A549 (cell line): ENCODE measurements at regions not wholly inside any gene's neighbourhood (a gene's known extent, or its start where the extent isn't known, plus 50 kb on each side); places are given as distances from the start of the nearest gene placed in this dataset.

ENCODE experiments used
- ATAC-seq, 2 experiments: fragments of 200-7000 bp in 1 of 2; fragments of >200 bp in 1 of 2; cut with Nextera tagmentation in 1 of 2; cut with Tn5 transposase in 1 of 2; 3 replicates each; pipeline versions ENCODE4 v1.8.0 to v1.9.1; 2018 to 2020; ENCODE audit warnings: mild to moderate bottlenecking in 1 of 2, moderate library complexity in 1 of 2
- CTCF ChIA-PET: fragments of 300-600 bp; sonication (Branson Sonifier 250); formaldehyde crosslinking; extraction: SDS; loops from one replicate; lab custom pipeline; 2021; ENCODE audit warnings: antibody characterized with exemption, inconsistent platforms; lab: Yijun Ruan, JAX
- POLR2A ChIA-PET: fragments of 350-600 bp; formaldehyde crosslinking; extraction: SDS; loops from one replicate; lab custom pipeline; 2021; ENCODE audit warnings: antibody characterized with exemption, inconsistent platforms; lab: Yijun Ruan, JAX
- DNase-seq, 2 experiments: peaks; one replicate each; pipeline versions ENCODE4 v3.0.0 to v3.0.0-alpha.2; 2011 to 2016; ENCODE audit warnings: low read depth in 1 of 2, low spot score in 1 of 2
- FAIRE-seq: peaks from 2 replicates; lab custom pipeline; 2011; peaks lifted over from hg19 to GRCh38; lab: Jason Lieb, UNC
- H3K27ac ChIP-seq, 2 experiments: fragments of >200 bp; sonication (Bioruptor Twin); formaldehyde crosslinking; 3 replicates each; pipeline ENCODE4 v1.5.1; 2016 to 2017
- H3K4me1 ChIP-seq: fragments of >200 bp; sonication (Bioruptor Twin); formaldehyde crosslinking; 3 replicates; pipeline ENCODE4 v1.6.1; 2016
- H3K4me2 ChIP-seq: fragments of >200 bp; sonication (Bioruptor Twin); formaldehyde crosslinking; 3 replicates; pipeline ENCODE4 v1.6.1; 2016
- H3K4me3 ChIP-seq: fragments of >200 bp; sonication (Bioruptor Twin); formaldehyde crosslinking; 3 replicates; pipeline ENCODE4 v1.5.1; 2016
- H3K9me3 ChIP-seq: fragments of >200 bp; sonication (Bioruptor Twin); formaldehyde crosslinking; 3 replicates; pipeline ENCODE4 v1.6.1; 2016
- ESRRA ChIP-seq: fragments of 150-350 bp; IDR thresholded peaks from 2 replicates; pipeline ENCODE4 v1.6.1; 2014; ENCODE audit warnings: mild to moderate bottlenecking, low read length, borderline replicate concordance
- FOSB ChIP-seq: fragments of 250-450 bp; sonication (Bioruptor Pico); IDR thresholded peaks from 2 replicates; pipeline ENCODE4 v1.5.0; 2020; ENCODE audit warnings: mild to moderate bottlenecking, moderate library complexity
- FOSL2 ChIP-seq, 2 experiments: fragments of 450-650 bp in 1 of 2; fragments of >200 bp in 1 of 2; sonication (Bioruptor Twin) in 1 of 2; formaldehyde crosslinking; IDR thresholded peaks; 2 replicates each; pipeline versions ENCODE4 v1.5.0 to v1.6.1; 2016 to 2020; ENCODE audit warnings: mild to moderate bottlenecking in 1 of 2, moderate library complexity in 1 of 2
- HOXA7 ChIP-seq: fragments of 250-450 bp; sonication (Bioruptor Pico); IDR thresholded peaks from 2 replicates; pipeline ENCODE4 v1.5.0; 2020; ENCODE audit warnings: mild to moderate bottlenecking, moderate library complexity
- HOXB13 ChIP-seq: fragments of 250-450 bp; sonication (Bioruptor Pico); IDR thresholded peaks from 2 replicates; pipeline ENCODE4 v1.5.0; 2020; ENCODE audit warnings: low read depth, mild to moderate bottlenecking, moderate library complexity
- KDM1A ChIP-seq: fragments of 200-600 bp; sonication (generic); IDR thresholded peaks from 2 replicates; pipeline ENCODE4 v1.6.1; 2016; ENCODE audit warnings: low read depth, mild to moderate bottlenecking
- KDM5A ChIP-seq: fragments of 200-600 bp; sonication (generic); IDR thresholded peaks from 2 replicates; pipeline ENCODE4 v1.6.1; 2016; ENCODE audit warnings: antibody characterized with exemption, mild to moderate bottlenecking
- MAX ChIP-seq: IDR thresholded peaks from 2 replicates; pipeline ENCODE4 v1.6.1; 2012
- NFE2L2 ChIP-seq: fragments of 150-350 bp; conservative IDR thresholded peaks from 2 replicates; pipeline ENCODE4 v1.6.1; 2014; ENCODE audit warnings: low read length
- NR3C1 ChIP-seq: fragments of >200 bp; sonication (Bioruptor Twin); formaldehyde crosslinking; IDR thresholded peaks from 3 replicates; pipeline ENCODE4 v1.6.1; 2017
- POLR2A ChIP-seq: IDR thresholded peaks from 2 replicates; pipeline ENCODE4 v1.6.1; 2012; ENCODE audit warnings: mild to moderate bottlenecking, low read length
- POLR2AphosphoS2 ChIP-seq: conservative IDR thresholded peaks from 2 replicates; pipeline ENCODE4 v1.6.1; 2012; ENCODE audit warnings: low read length, improper control_type of control experiment, inconsistent platforms
- RAD21 ChIP-seq, 2 experiments: fragments of >200 bp in 1 of 2; sonication (Bioruptor Twin) in 1 of 2; formaldehyde crosslinking in 1 of 2; IDR thresholded peaks in 1 of 2; conservative IDR thresholded peaks in 1 of 2; 2 replicates in 1 of 2; 3 replicates in 1 of 2; pipeline ENCODE4 v1.6.1; 2012 to 2018; ENCODE audit warnings: inconsistent platforms in 1 of 2
- RFX5 ChIP-seq: fragments of 450-650 bp; IDR thresholded peaks from 2 replicates; pipeline ENCODE4 v1.7.1; 2014; ENCODE audit warnings: antibody characterized with exemption, mild to moderate bottlenecking, moderate library complexity
- SMC3 ChIP-seq: fragments of >200 bp; sonication (Bioruptor Twin); formaldehyde crosslinking; IDR thresholded peaks from 3 replicates; pipeline ENCODE4 v1.6.1; 2018; ENCODE audit warnings: inconsistent platforms
- WGBS: methylation state at CpG from one replicate; pipeline ENCODE4 v1.1.6; 2017; ENCODE audit errors: missing lambda C conversion rate; 5-methylcytosine and 5-hydroxymethylcytosine counted together
- TF ChIP-seq, protein P1 (sequence below): fragments of >200 bp; sonication (Bioruptor Twin); formaldehyde crosslinking; IDR thresholded peaks from 3 replicates; pipeline ENCODE4 v1.6.1; 2016
- TF ChIP-seq, protein P2 (sequence below): fragments of 250-450 bp; sonication (Bioruptor Pico); IDR thresholded peaks from 2 replicates; pipeline ENCODE4 v1.5.0; 2021; ENCODE audit warnings: mild to moderate bottlenecking, moderate library complexity, borderline replicate concordance

DNA sequence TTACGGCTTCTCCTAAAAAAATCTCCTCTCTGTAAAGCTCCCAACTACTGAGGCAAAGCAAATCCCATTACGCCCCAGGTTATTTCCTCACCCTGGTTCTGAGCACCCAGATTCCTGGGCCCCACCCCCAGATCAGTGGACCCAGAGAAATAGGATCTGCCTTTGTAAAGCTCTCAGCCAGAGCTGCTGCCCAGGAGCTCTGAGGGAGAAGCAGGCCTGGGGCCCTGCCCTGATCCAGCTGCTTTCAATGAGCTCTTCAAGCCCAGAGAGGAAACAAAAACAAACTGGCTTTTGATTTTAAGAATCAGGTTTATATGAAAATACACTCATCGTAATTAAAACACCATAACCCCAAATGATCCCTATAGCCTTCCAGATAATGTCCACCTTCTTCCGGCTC lies 124.5 kb downstream of the C5orf15 start (continued):
- TF ChIP-seq FOSL2 (IDR thresholded peaks at IDR 0.05) (no peak), FOSL2 (CRISPR knock-in tag; IDR thresholded peaks at IDR 0.05) (no peak), ESRRA (no peak)

GRCh38 chr5:133842846-133843611 lies 125.4 kb downstream of the C5orf15 start:
- DNase-seq (no peak), FAIRE-seq (no peak), ATAC-seq (no peak)
- TF ChIP-seq MAX (no peak), POLR2A (no peak), RAD21 (conservative IDR thresholded peaks at IDR 0.05 in 1 of 2, IDR thresholded peaks at IDR 0.05 in 1 of 2) (no peak), HOXA7 (no peak), FOSB (CRISPR knock-in tag) (no peak), NFE2L2 (no peak), HOXB13 (CRISPR knock-in tag) (no peak), POLR2AphosphoS2 (no peak), FOSL2 (IDR thresholded peaks at IDR 0.05) (no peak), FOSL2 (CRISPR knock-in tag; IDR thresholded peaks at IDR 0.05) (no peak), NR3C1 (no peak), RFX5 (no peak), KDM5A (no peak)
- TF ChIP-seq, protein P1, sequence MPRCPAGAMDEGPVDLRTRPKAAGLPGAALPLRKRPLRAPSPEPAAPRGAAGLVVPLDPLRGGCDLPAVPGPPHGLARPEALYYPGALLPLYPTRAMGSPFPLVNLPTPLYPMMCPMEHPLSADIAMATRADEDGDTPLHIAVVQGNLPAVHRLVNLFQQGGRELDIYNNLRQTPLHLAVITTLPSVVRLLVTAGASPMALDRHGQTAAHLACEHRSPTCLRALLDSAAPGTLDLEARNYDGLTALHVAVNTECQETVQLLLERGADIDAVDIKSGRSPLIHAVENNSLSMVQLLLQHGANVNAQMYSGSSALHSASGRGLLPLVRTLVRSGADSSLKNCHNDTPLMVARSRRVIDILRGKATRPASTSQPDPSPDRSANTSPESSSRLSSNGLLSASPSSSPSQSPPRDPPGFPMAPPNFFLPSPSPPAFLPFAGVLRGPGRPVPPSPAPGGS = no peak
- TF ChIP-seq, protein P2, sequence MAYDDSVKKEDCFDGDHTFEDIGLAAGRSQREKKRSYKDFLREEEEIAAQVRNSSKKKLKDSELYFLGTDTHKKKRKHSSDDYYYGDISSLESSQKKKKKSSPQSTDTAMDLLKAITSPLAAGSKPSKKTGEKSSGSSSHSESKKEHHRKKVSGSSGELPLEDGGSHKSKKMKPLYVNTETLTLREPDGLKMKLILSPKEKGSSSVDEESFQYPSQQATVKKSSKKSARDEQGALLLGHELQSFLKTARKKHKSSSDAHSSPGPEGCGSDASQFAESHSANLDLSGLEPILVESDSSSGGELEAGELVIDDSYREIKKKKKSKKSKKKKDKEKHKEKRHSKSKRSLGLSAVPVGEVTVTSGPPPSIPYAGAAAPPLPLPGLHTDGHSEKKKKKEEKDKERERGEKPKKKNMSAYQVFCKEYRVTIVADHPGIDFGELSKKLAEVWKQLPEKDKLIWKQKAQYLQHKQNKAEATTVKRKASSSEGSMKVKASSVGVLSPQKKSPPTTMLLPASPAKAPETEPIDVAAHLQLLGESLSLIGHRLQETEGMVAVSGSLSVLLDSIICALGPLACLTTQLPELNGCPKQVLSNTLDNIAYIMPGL = no peak
- CTCF ChIA-PET = interaction anchor here (2.9 to 3.5 kb wide), 2 partner anchors 26 to 419 kb away, joined by 9 to 17 read pairs; no protein-coding TSS in a partner anchor
- POLR2A ChIA-PET = no interaction called here
- H3K4me2 ChIP-seq = no peak overlapping the region
- WGBS = 60% methylated on average over 11 of the region's 11 CpGs
- H3K27ac ChIP-seq = no peak overlapping the region
- H3K4me1 ChIP-seq = no peaks in the 10 kb centered on the region
- H3K9me3 ChIP-seq = no peaks in the 10 kb centered on the region
- H3K4me3 ChIP-seq = no peak overlapping the region

- no peaks in the 10 kb centered on the region for H3K9me3 ChIP-seq
- H3K4me1 ChIP-seq = no peaks in the 10 kb centered on the region
- ChIA-PET CTCF (interaction anchor here (2.9 to 3.5 kb wide), 2 partner anchors 27 to 418 kb away, joined by 9 to 17 read pairs; no protein-coding TSS in a partner anchor), POLR2A (no interaction called here)
- no peak overlapping the region for H3K4me3 ChIP-seq
- FAIRE-seq = no peak
- WGBS = 60% methylated on average over 10 of the region's 11 CpGs
- H3K4me2 ChIP-seq = no peak overlapping the region
- no peak overlapping the region for H3K27ac ChIP-seq
- ATAC-seq = no peak
- DNase-seq = no peak
- TF ChIP-seq SMC3 (no peak), POLR2AphosphoS2 (no peak), KDM1A (no peak)
- TF ChIP-seq, all 56 proteins: peak for 0
Observed at GRCh38 chr5:133841831-133842750, 126.3 kb downstream of the C5orf15 start.
